CD14-positive monocyte (primary cell): ENCODE measurements at regions not wholly inside any gene's neighbourhood (a gene's known extent, or its start where the extent isn't known, plus 50 kb on each side); places are given as distances from the start of the nearest gene placed in this dataset.
A peak's percentile ranks its signal among the peaks of the same experiment; 100 is the strongest.

ENCODE experiments used
- DNase-seq, 3 donors: peaks; one replicate each; pipeline ENCODE4 v3.0.0-alpha.2; 2011 to 2022
- H2AFZ ChIP-seq: 2 replicates; pipeline ENCODE4 v1.6.0; 2012; ENCODE audit warnings: mild to moderate bottlenecking, low read depth, low read length, inconsistent platforms; ENCODE audit not compliant: insufficient read depth, poor library complexity, severe bottlenecking
- H3K27ac ChIP-seq, 2 donors: 1 replicate in 1 of 2; 2 replicates in 1 of 2; pipeline ENCODE4 v1.5.1; 2012 to 2013; ENCODE audit warnings: low read length in 2 of 2, control low read depth in 1 of 2, inconsistent platforms in 1 of 2, low read depth in 1 of 2, mild to moderate bottlenecking in 1 of 2
- H3K27me3 ChIP-seq, 2 donors: one replicate each; pipeline versions ENCODE4 v1.6.0 to v1.6.1; 2011 to 2013; ENCODE audit warnings: low read length in 2 of 2; ENCODE audit not compliant: control insufficient read depth in 2 of 2, insufficient read depth in 2 of 2
- H3K36me3 ChIP-seq, 2 donors: replicated peaks in 1 of 2; 1 replicate in 1 of 2; 2 replicates in 1 of 2; pipeline versions ENCODE4 v1.5.1 to v1.6.1; 2012 to 2013; ENCODE audit warnings: low read length in 2 of 2, control low read depth in 1 of 2, inconsistent platforms in 1 of 2, mild to moderate bottlenecking in 1 of 2; ENCODE audit not compliant: insufficient read depth in 2 of 2, control insufficient read depth in 1 of 2
- H3K4me1 ChIP-seq, 2 donors: 1 replicate in 1 of 2; 2 replicates in 1 of 2; pipeline versions ENCODE4 v1.5.1 to v1.6.1; 2012 to 2013; ENCODE audit warnings: low read length in 2 of 2, control low read depth in 1 of 2, inconsistent platforms in 1 of 2, mild to moderate bottlenecking in 1 of 2, moderate library complexity in 1 of 2; ENCODE audit not compliant: insufficient read depth in 2 of 2, control insufficient read depth in 1 of 2
- H3K4me2 ChIP-seq: replicated peaks from 2 replicates; pipeline ENCODE3; 2012; ENCODE audit warnings: low read length, moderate library complexity, mild to moderate bottlenecking; ENCODE audit not compliant: poor library complexity, severe bottlenecking; ENCODE audit errors: extremely low read depth
- H3K4me3 ChIP-seq, 3 experiments: fragments of 200-600 bp in 1 of 3; sonication (generic) in 1 of 3; replicated peaks in 1 of 3; 1 replicate in 2 of 3; 2 replicates in 1 of 3; pipeline ENCODE4 v1.5.1; 2011 to 2013; ENCODE audit warnings: low read length in 3 of 3, mild to moderate bottlenecking in 3 of 3, control low read depth in 2 of 3, low read depth in 2 of 3, inconsistent platforms in 1 of 3, moderate library complexity in 1 of 3
- H3K79me2 ChIP-seq: 2 replicates; pipeline ENCODE4 v1.6.0; 2012; ENCODE audit warnings: mild to moderate bottlenecking, control low read depth, inconsistent platforms, low read length, moderate library complexity; ENCODE audit not compliant: insufficient read depth
- H3K9ac ChIP-seq: 2 replicates; pipeline ENCODE4 v1.6.0; 2017; ENCODE audit warnings: low read length, mild to moderate bottlenecking; ENCODE audit not compliant: insufficient read depth, poor library complexity, severe bottlenecking
- H3K9me3 ChIP-seq, 2 donors: replicated peaks in 1 of 2; 1 replicate in 1 of 2; 2 replicates in 1 of 2; pipeline versions ENCODE4 v1.5.1 to v1.6.1; 2012 to 2013; ENCODE audit warnings: low read length in 2 of 2, control low read depth in 1 of 2; ENCODE audit not compliant: control insufficient read depth in 1 of 2, insufficient read depth in 1 of 2
- H4K20me1 ChIP-seq: 2 replicates; pipeline ENCODE4 v1.6.0; 2012; ENCODE audit warnings: mild to moderate bottlenecking, low read length, control low read depth, moderate library complexity; ENCODE audit not compliant: insufficient read depth
- H3K27ac Mint-ChIP-seq, 7 donors: one replicate each; pipeline ENCODE4 v1.8.0; 2020; ENCODE audit warnings: mild to moderate bottlenecking in 7 of 7, mixed read lengths in 7 of 7, moderate library complexity in 6 of 7, inconsistent platforms in 2 of 7
- H3K27me3 Mint-ChIP-seq, 3 donors: one replicate each; pipeline ENCODE4 v1.8.0; 2021 to 2022; ENCODE audit warnings: low read depth in 3 of 3, mild to moderate bottlenecking in 3 of 3, mixed read lengths in 3 of 3, moderate library complexity in 3 of 3, inconsistent platforms in 1 of 3
- H3K36me3 Mint-ChIP-seq, 2 donors: one replicate each; pipeline ENCODE4 v1.8.0; 2020; ENCODE audit warnings: mixed read lengths in 2 of 2, inconsistent platforms in 1 of 2, mild to moderate bottlenecking in 1 of 2
- H3K4me1 Mint-ChIP-seq: one replicate; pipeline ENCODE4 v1.8.0; 2020; ENCODE audit warnings: mild to moderate bottlenecking, mixed read lengths
- H3K4me3 Mint-ChIP-seq, 2 donors: one replicate each; pipeline ENCODE4 v1.8.0; 2020; ENCODE audit warnings: mild to moderate bottlenecking in 2 of 2, mixed read lengths in 2 of 2, moderate library complexity in 1 of 2
- H3K9me3 Mint-ChIP-seq, 7 donors: one replicate each; pipeline ENCODE4 v1.8.0; 2020 to 2022; ENCODE audit warnings: mixed read lengths in 7 of 7, mild to moderate bottlenecking in 6 of 7, moderate library complexity in 6 of 7, inconsistent platforms in 2 of 7
- WGBS: methylation state at CpG from one replicate; pipeline ENCODE4 v1.1.5; 2013; ENCODE audit warnings: missing lambda C conversion rate; ENCODE audit not compliant: insufficient coverage; 5-methylcytosine and 5-hydroxymethylcytosine counted together
- intact Hi-C, 2 donors: fragments of 100-400 bp; cut with micrococcal nuclease; formaldehyde crosslinking; loops; one replicate each; pipeline versions ENCODE4 v1.15.0 to v1.15.1; 2023
- TF ChIP-seq, protein P1 (sequence below): fragments of 200-600 bp; IDR thresholded peaks from one replicate; pipeline ENCODE4 v1.8.0; 2022; ENCODE audit warnings: antibody characterized with exemption, mild to moderate bottlenecking

GRCh38 chrX:107348990-107349389 lies 100.5 kb upstream of the FRMPD3 start:
- Histone ChIP-seq H3K4me1 (no peaks in the 10 kb centered on the region), H4K20me1 (no peaks in the 10 kb centered on the region), H3K4me3 (no peak overlapping the region), H3K36me3 (no peaks in the 10 kb centered on the region), H3K9ac (no peak overlapping the region), H3K79me2 (no peaks in the 10 kb centered on the region), H2AFZ (no peak overlapping the region), H3K27ac (no peak overlapping the region), H3K9me3 (no peaks in the 10 kb centered on the region), H3K27me3 (no peaks in the 10 kb centered on the region), H3K4me2 (no peak overlapping the region)
- Mint-ChIP-seq H3K4me1 (no peaks in the 10 kb centered on the region), H3K9me3 (peaks cover 0 to 6% (median 0%) of the 10 kb centered on the region in 7 donors), H3K27me3 (peaks cover 4 to 7% (median 5%) of the 10 kb centered on the region in 3 donors), H3K36me3 (no peaks in the 10 kb centered on the region), H3K27ac (no peak overlapping the region), H3K4me3 (no peak overlapping the region)
- WGBS = 100% methylated on average over 1 of the region's 1 CpG
- intact Hi-C loops = no loop called here
- no peak for DNase-seq
- TF ChIP-seq, protein P1, sequence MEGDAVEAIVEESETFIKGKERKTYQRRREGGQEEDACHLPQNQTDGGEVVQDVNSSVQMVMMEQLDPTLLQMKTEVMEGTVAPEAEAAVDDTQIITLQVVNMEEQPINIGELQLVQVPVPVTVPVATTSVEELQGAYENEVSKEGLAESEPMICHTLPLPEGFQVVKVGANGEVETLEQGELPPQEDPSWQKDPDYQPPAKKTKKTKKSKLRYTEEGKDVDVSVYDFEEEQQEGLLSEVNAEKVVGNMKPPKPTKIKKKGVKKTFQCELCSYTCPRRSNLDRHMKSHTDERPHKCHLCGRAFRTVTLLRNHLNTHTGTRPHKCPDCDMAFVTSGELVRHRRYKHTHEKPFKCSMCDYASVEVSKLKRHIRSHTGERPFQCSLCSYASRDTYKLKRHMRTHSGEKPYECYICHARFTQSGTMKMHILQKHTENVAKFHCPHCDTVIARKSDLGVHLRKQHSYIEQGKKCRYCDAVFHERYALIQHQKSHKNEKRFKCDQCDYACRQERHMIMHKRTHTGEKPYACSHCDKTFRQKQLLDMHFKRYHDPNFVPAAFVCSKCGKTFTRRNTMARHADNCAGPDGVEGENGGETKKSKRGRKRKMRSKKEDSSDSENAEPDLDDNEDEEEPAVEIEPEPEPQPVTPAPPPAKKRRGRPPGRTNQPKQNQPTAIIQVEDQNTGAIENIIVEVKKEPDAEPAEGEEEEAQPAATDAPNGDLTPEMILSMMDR = no peak

- DNase-seq = no peak
- Histone ChIP-seq H3K27ac (no peak overlapping the region), H3K79me2 (no peaks in the 10 kb centered on the region), H3K4me2 (no peak overlapping the region), H3K4me1 (no peaks in the 10 kb centered on the region), H3K4me3 (no peak overlapping the region), H3K36me3 (no peaks in the 10 kb centered on the region), H3K9me3 (no peaks in the 10 kb centered on the region), H3K27me3 (peaks cover 0 to 2% of the 10 kb centered on the region in 2 donors), H4K20me1 (no peaks in the 10 kb centered on the region), H2AFZ (no peak overlapping the region), H3K9ac (no peak overlapping the region)
- WGBS = 60% methylated on average over 1 of the region's 1 CpG
- no peaks in the 10 kb centered on the region for H3K4me1 Mint-ChIP-seq
- TF ChIP-seq, protein P1 = no peak
- H3K9me3 Mint-ChIP-seq = peaks cover 0 to 2% (median 0%) of the 10 kb centered on the region in 7 donors
- H3K4me3 Mint-ChIP-seq = no peak overlapping the region
- H3K27ac Mint-ChIP-seq = peak overlapping the region in 1 of 7 donors; percentile 3
- peaks cover 0 to 11% (median 4%) of the 10 kb centered on the region in 3 donors for H3K27me3 Mint-ChIP-seq
- intact Hi-C loops = no loop called here
- no peaks in the 10 kb centered on the region for H3K36me3 Mint-ChIP-seq
Measured at GRCh38 chrX:107355533-107355932, 93.9 kb upstream of the FRMPD3 start.
